PFSK-1 (cell line): ENCODE measurements at regions not wholly inside any gene's neighbourhood (a gene's known extent, or its start where the extent isn't known, plus 50 kb on each side); places are given as distances from the start of the nearest gene placed in this dataset.

Source experiments
- FOXP2 ChIP-seq: optimal IDR thresholded peaks from 2 replicates; pipeline ENCODE3; 2011; ENCODE audit warnings: borderline replicate concordance, control low read depth, inconsistent platforms; ENCODE audit not compliant: insufficient read depth; ENCODE audit errors: extremely low read length, extremely low read depth
- POLR2AphosphoS5 ChIP-seq: IDR thresholded peaks from 2 replicates; pipeline ENCODE4 v1.6.1; 2012; ENCODE audit warnings: low read depth, mild to moderate bottlenecking, control low read depth, low read length, moderate library complexity
- SIN3A ChIP-seq: IDR thresholded peaks from 2 replicates; pipeline ENCODE4 v1.6.1; 2012; ENCODE audit warnings: mild to moderate bottlenecking, low read length, moderate library complexity, borderline replicate concordance; ENCODE audit not compliant: insufficient read depth
- TAF1 ChIP-seq: IDR thresholded peaks from 2 replicates; pipeline ENCODE4 v1.6.1; 2012; ENCODE audit warnings: low read length, control low read depth, borderline replicate concordance; ENCODE audit not compliant: insufficient read depth
- TF ChIP-seq, protein P1 (sequence below), 2 experiments: IDR thresholded peaks; 2 replicates each; pipeline versions ENCODE4 v1.6.1 to v1.8.0; 2011 to 2012; ENCODE audit warnings: low read depth in 2 of 2, low read length in 2 of 2, control low read depth in 1 of 2, inconsistent platforms in 1 of 2, mild to moderate bottlenecking in 1 of 2, moderate library complexity in 1 of 2; ENCODE audit not compliant: insufficient read depth in 1 of 2

DNA sequence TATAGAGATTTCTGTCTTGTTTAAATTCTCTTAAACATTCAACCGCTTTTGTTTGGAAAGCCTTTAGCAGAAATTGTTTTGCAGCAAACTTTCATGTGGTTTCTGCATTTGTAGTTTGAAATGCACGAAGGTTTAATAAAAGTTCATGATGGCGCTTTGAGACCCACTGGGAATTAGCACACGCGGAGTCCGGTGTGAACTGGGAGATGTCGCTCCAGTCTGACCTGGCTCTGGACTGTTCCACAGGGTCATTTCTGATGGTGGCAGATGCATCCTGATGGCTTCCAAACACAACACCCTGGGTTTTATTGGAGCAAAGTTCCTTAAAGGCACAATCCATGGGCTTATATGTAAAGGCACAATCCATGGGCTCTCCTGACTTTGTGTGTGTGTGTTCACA, 78.1 kb upstream of the MTHFD1L start:
- TF ChIP-seq, protein P1, sequence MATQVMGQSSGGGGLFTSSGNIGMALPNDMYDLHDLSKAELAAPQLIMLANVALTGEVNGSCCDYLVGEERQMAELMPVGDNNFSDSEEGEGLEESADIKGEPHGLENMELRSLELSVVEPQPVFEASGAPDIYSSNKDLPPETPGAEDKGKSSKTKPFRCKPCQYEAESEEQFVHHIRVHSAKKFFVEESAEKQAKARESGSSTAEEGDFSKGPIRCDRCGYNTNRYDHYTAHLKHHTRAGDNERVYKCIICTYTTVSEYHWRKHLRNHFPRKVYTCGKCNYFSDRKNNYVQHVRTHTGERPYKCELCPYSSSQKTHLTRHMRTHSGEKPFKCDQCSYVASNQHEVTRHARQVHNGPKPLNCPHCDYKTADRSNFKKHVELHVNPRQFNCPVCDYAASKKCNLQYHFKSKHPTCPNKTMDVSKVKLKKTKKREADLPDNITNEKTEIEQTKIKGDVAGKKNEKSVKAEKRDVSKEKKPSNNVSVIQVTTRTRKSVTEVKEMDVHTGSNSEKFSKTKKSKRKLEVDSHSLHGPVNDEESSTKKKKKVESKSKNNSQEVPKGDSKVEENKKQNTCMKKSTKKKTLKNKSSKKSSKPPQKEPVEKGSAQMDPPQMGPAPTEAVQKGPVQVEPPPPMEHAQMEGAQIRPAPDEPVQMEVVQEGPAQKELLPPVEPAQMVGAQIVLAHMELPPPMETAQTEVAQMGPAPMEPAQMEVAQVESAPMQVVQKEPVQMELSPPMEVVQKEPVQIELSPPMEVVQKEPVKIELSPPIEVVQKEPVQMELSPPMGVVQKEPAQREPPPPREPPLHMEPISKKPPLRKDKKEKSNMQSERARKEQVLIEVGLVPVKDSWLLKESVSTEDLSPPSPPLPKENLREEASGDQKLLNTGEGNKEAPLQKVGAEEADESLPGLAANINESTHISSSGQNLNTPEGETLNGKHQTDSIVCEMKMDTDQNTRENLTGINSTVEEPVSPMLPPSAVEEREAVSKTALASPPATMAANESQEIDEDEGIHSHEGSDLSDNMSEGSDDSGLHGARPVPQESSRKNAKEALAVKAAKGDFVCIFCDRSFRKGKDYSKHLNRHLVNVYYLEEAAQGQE (IDR thresholded peaks at IDR 0.05; ENCODE audit: insufficient read depth in 1 of 2, low read depth in 2 of 2, low read length in 2 of 2), result no peak
- TF ChIP-seq POLR2AphosphoS5 (no peak), SIN3A (no peak), TAF1 (no peak), FOXP2 (no peak)

DNA sequence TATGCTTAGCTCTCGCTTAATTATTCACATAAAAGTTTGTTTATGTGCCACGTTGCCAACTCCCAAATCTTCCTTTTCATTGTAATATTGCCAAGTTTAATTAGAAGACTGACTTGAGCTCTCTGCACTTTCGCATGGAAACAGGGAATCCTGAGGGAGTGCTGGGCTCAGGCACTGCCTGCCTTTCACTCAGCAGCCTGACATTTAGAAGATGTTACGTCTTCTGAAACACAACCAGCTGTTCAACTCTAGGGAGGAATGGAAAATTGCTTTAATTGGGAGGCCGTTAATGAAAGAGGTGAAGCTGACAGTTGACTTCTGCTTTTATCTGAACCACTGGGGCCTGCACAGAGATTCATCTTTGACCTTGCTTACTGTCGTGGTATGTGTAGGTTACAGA, 77.4 kb upstream of the MTHFD1L start:
- TF ChIP-seq SIN3A, result no peak
- no peak for TF ChIP-seq POLR2AphosphoS5
- TF ChIP-seq FOXP2, result no peak
- TF ChIP-seq, protein P1 (IDR thresholded peaks at IDR 0.05; ENCODE audit: insufficient read depth in 1 of 2, low read depth in 2 of 2, low read length in 2 of 2), result no peak
- no peak for TF ChIP-seq TAF1

DNA sequence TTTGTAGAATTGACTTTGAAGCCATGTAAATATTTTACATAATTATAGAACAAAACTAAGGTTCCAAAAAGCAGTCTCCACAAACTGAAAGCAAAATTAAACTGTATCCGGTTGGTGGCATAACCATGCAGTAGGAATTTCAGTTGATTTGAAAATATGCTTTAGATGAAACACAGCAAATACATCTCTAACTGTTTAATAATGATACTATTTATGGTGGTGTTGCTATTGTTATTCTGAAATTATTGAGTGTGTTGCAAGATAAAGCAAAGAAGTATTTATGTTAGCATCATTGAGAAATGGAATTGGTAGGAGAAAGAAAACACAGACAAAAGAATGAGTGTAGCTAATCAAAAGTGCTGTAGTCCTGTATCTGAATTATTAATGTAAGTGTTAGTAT, 73.8 kb upstream of the MTHFD1L start:
- no peak for TF ChIP-seq FOXP2

DNA sequence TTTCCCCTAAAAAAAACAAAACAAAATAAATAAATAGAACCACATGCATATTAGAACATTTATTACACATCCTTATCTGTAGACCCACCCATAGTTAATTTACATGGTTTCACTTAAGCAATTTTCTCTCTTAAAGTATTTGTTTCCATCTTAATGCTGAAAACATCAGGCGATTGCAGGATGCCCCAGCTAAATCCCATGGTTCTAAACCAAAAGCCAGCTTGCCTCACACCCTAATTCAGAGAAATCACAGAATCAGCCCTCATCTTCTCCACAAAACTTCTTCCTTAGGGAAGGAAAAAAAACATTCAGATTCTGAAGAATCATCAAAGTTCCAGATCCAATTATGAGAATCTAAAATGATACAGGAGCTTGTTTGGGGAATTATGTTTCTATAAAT, 67.6 kb upstream of the MTHFD1L start:
- TF ChIP-seq TAF1 (no peak), FOXP2 (no peak), POLR2AphosphoS5 (no peak), SIN3A (no peak)
- TF ChIP-seq, protein P1 (IDR thresholded peaks at IDR 0.05; ENCODE audit: insufficient read depth in 1 of 2, low read depth in 2 of 2, low read length in 2 of 2), result no peak

DNA sequence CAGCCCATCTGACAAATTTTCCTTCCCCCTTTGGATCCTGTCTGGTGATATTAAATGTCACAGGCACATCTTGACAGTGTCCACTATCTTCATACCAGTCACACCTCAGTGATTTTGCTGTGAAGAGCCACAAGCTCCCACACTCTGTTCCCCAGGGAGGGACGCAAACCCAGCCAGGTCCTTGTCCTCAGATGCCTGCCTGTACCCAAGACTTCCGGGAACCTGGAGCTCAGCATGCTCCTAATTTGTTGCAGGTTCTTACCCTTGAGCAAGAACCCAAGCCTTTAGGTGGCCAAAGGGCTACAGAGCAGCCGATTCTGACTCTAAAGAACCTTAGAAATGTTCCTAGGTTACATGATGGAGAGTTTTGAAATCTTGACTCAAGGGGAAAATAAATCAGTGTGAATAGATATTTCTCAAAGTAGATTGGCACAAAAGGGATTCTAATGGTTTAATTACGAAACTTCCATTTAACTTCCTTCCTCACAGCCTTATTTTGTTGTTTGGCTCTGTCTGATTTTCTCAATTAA, 66.2 kb upstream of the MTHFD1L start:
- TF ChIP-seq, protein P1 (IDR thresholded peaks at IDR 0.05; ENCODE audit: insufficient read depth in 1 of 2, low read depth in 2 of 2, low read length in 2 of 2), result no peak
- no peak for TF ChIP-seq SIN3A
- no peak for TF ChIP-seq FOXP2
- TF ChIP-seq TAF1, result no peak
- no peak for TF ChIP-seq POLR2AphosphoS5
